RWPE2 (cell line): ENCODE measurements at regions not wholly inside any gene's neighbourhood (a gene's known extent, or its start where the extent isn't known, plus 50 kb on each side); places are given as distances from the start of the nearest gene placed in this dataset.

Experiments used
- ATAC-seq: fragments of 200-7000 bp; cut with Tn5 transposase; 3 replicates; pipeline ENCODE4 v1.9.1; 2021; ENCODE audit warnings: low read depth
- DNase-seq: peaks from one replicate; pipeline ENCODE4 v3.0.0-alpha.2; 2020; ENCODE audit warnings: low spot score
- H3K27ac ChIP-seq: fragments of 450-650 bp; 2 replicates; pipeline ENCODE4 v1.5.1; 2017; ENCODE audit warnings: mild to moderate bottlenecking; ENCODE audit not compliant: poor library complexity, severe bottlenecking
- H3K27me3 ChIP-seq: fragments of 250-450 bp; sonication (Bioruptor Pico); 2 replicates; pipeline ENCODE4 v1.5.1; 2021; ENCODE audit warnings: mild to moderate bottlenecking, moderate library complexity; ENCODE audit not compliant: insufficient read depth, poor library complexity, severe bottlenecking
- H3K36me3 ChIP-seq: fragments of 250-450 bp; sonication (Bioruptor Pico); 2 replicates; pipeline ENCODE4 v1.5.1; 2020; ENCODE audit warnings: low read depth, mild to moderate bottlenecking, moderate library complexity
- H3K4me1 ChIP-seq: fragments of 250-450 bp; sonication (Bioruptor Pico); 2 replicates; pipeline ENCODE4 v1.5.1; 2021; ENCODE audit warnings: mild to moderate bottlenecking, moderate library complexity; ENCODE audit not compliant: insufficient read depth, poor library complexity, severe bottlenecking
- H3K4me3 ChIP-seq: fragments of 250-450 bp; sonication (Bioruptor Pico); 2 replicates; pipeline ENCODE4 v1.5.1; 2021; ENCODE audit warnings: mild to moderate bottlenecking, moderate library complexity; ENCODE audit not compliant: severe bottlenecking
- H3K9me3 ChIP-seq: fragments of 250-450 bp; sonication (Bioruptor Pico); 2 replicates; pipeline ENCODE4 v1.5.1; 2021; ENCODE audit warnings: mild to moderate bottlenecking, moderate library complexity; ENCODE audit not compliant: severe bottlenecking
- TF ChIP-seq, protein P1 (sequence below): fragments of 450-650 bp; IDR thresholded peaks from one replicate; pipeline ENCODE4 v1.5.1; 2017; ENCODE audit warnings: mild to moderate bottlenecking, moderate library complexity; ENCODE audit not compliant: poor library complexity, severe bottlenecking

DNA sequence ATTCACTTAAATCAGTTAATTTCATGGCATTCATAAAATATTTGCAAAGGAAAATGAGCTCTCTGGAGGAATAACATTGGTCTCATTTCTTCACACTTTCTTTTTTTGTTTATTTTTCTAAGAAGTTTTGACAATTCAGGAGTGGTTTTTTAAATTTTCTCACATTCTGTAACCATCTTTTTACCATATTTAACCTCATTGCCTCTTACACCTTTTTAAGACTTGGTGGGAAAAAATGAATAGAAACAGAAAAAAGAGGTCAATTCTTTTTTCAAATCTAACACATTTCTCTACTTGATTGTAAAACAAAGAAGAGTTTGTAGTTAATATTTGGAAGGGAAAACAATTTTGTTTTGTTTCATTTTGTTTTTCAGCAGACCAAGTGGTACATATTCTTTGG, 1034.7 kb upstream of the RAG2 start:
- no peaks in the 10 kb centered on the region for H3K27me3 ChIP-seq
- TF ChIP-seq, protein P1, sequence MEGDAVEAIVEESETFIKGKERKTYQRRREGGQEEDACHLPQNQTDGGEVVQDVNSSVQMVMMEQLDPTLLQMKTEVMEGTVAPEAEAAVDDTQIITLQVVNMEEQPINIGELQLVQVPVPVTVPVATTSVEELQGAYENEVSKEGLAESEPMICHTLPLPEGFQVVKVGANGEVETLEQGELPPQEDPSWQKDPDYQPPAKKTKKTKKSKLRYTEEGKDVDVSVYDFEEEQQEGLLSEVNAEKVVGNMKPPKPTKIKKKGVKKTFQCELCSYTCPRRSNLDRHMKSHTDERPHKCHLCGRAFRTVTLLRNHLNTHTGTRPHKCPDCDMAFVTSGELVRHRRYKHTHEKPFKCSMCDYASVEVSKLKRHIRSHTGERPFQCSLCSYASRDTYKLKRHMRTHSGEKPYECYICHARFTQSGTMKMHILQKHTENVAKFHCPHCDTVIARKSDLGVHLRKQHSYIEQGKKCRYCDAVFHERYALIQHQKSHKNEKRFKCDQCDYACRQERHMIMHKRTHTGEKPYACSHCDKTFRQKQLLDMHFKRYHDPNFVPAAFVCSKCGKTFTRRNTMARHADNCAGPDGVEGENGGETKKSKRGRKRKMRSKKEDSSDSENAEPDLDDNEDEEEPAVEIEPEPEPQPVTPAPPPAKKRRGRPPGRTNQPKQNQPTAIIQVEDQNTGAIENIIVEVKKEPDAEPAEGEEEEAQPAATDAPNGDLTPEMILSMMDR, result no peak
- ATAC-seq (no peak), DNase-seq (no peak)
- no peaks in the 10 kb centered on the region for H3K36me3 ChIP-seq
- H3K27ac ChIP-seq, result no peak overlapping the region
- H3K4me3 ChIP-seq, result no peak overlapping the region
- H3K9me3 ChIP-seq, result no peaks in the 10 kb centered on the region
- H3K4me1 ChIP-seq, result no peaks in the 10 kb centered on the region

DNA sequence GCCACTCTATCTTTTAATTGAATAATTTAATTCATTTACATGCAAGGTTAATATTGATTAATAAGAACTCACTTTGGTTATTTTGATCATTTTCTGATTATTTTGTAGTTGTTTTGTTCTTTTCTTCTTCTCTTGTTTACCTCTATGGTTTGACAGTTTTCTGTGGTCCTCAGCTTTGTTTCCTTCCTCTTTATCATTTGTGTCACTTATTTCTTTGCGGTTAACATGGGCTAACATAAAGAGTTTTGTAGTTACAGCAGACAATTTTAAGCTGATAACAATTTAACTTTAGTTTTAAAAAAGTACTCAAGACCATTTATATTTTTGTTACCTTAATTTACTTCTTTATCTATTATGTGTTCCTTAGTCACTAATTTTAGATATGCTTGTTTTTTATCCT, 1032.8 kb upstream of the RAG2 start:
- DNase-seq (no peak), ATAC-seq (no peak)
- Histone ChIP-seq H3K27ac (no peak overlapping the region), H3K36me3 (no peaks in the 10 kb centered on the region), H3K9me3 (no peaks in the 10 kb centered on the region), H3K4me1 (no peaks in the 10 kb centered on the region), H3K4me3 (no peak overlapping the region), H3K27me3 (no peaks in the 10 kb centered on the region)
- TF ChIP-seq, protein P1, result no peak

DNA sequence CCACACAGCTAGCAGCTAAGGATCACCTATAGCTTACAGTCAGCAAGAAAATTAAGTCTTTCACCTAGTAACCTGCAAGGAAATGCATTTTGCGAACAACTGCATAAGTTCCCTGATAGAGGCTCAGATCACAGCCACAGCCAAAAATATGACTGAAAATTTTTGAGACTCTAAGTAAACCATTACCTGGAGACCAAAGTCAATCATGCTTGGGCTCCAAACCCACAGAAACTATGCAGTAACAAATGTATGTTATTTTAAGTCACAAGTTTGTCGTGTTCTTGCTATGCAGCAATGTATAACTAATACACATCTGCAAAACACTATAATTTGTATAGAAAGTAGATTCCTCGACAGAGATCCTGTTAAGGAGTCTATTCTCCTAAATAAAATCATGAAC, 1025.7 kb upstream of the RAG2 start:
- ATAC-seq (no peak), DNase-seq (no peak)
- no peak overlapping the region for H3K4me3 ChIP-seq
- H3K4me1 ChIP-seq, result no peaks in the 10 kb centered on the region
- H3K9me3 ChIP-seq, result no peaks in the 10 kb centered on the region
- H3K27ac ChIP-seq, result no peak overlapping the region
- H3K36me3 ChIP-seq, result no peaks in the 10 kb centered on the region
- TF ChIP-seq, protein P1, result no peak
- H3K27me3 ChIP-seq, result no peaks in the 10 kb centered on the region

DNA sequence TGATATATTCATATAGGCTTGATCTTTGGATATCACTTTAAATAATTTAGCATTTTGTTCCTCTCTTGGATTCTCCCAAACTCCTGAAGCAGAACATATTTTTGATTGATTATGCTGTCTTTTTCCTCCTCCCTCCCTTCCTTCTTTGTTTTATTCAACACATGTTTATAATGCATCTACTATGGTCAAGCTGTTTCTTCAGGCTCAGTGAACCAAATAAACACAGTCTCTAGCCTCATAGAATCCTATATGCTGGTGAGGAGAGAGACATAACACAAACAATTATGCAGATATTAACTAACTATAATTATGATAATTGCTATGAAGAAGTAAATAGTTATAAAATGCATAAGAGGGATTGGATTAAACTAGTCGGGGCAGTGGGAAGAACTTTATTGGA, 1023.6 kb upstream of the RAG2 start:
- H3K36me3 ChIP-seq, result no peaks in the 10 kb centered on the region
- H3K27me3 ChIP-seq, result no peaks in the 10 kb centered on the region
- H3K4me1 ChIP-seq, result no peaks in the 10 kb centered on the region
- H3K27ac ChIP-seq, result no peak overlapping the region
- H3K9me3 ChIP-seq, result no peaks in the 10 kb centered on the region
- no peak overlapping the region for H3K4me3 ChIP-seq
- DNase-seq (no peak), ATAC-seq (no peak)
- TF ChIP-seq, protein P1, result no peak

DNA sequence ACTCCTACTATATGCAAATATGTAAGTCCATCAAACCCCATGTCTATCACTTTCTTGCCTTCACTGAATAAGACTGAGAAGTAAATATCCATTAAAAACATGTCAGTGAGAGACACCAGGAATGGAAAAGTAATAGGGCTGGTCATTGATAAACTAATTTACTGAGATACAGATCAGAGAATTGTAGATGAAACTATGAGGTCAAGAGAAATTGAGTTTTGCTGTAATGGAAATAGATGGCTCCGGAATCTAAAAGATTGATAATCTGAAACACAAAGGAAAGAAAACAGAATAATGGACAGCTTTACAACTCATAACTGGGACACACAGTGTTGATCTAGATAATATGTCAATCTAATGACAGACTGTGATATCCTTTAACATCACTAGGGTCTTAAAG, 1018.3 kb upstream of the RAG2 start:
- no peak for DNase-seq
- TF ChIP-seq, protein P1, result no peak
- Histone ChIP-seq H3K4me3 (no peak overlapping the region), H3K9me3 (no peaks in the 10 kb centered on the region), H3K27ac (no peak overlapping the region), H3K4me1 (no peaks in the 10 kb centered on the region), H3K27me3 (no peaks in the 10 kb centered on the region), H3K36me3 (no peaks in the 10 kb centered on the region)
- no peak for ATAC-seq
